Activated CD4-positive, alpha-beta T cell treated with anti-CD3 and anti-CD28 coated beads, Interleukin-2, amount 50 U/mL, for 16 hours (primary cell): ENCODE measurements at regions not wholly inside any gene's neighbourhood (a gene's known extent, or its start where the extent isn't known, plus 50 kb on each side); places are given as distances from the start of the nearest gene placed in this dataset.
"Not testable (repeated sequence)": the region's sequence is repeated elsewhere in the genome, so short reads cannot be mapped to it uniquely, and the experiment has no call there.

Experiments
- DNase-seq: peaks from one replicate; pipeline ENCODE4 v3.0.0-alpha.2; 2020

DNA sequence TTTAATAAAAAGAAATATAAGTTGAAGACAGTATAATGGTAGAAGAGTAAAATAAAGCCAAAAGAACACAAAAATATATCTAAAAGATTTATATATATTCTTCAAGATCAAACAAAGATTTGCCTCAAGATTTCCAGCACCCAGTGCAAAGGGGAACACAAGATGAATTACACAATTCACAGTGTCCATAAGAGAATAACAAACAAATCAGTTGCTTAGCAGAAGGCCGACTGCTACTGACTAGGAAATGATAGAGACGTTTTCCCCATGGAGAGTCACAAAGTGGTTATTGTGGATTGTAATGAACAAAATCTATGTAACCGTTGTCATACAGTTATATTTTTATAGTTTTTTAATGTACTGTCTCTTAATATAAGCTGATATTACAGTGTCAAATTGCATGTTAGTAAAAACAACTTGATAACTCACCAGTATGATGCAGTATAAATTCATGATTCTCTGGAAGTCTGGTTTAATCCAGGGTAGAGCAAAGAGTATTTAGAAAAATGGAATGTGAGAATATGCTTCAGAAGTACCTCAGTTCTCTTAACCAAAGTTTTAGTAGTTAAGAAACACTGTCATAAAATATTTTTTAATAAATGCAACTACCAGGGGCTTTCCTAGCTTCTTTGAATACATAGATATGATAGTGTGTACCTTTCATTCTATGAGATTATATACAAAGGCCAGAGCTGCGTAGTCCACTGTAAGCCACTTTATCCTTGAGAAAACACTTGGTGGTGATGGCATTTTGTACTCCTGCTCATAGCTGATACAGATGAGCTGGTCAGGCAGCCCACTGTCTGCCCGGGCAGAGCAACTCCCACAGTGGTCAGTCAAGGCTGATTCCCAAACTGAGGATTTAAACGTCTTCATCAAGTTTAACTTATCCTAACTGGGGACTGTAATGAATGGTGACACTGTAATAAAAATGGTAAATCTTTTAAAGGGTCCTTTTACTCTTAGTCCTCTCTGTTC lies 180.5 kb upstream of the DTNA start:
- DNase-seq, result no peak

DNA sequence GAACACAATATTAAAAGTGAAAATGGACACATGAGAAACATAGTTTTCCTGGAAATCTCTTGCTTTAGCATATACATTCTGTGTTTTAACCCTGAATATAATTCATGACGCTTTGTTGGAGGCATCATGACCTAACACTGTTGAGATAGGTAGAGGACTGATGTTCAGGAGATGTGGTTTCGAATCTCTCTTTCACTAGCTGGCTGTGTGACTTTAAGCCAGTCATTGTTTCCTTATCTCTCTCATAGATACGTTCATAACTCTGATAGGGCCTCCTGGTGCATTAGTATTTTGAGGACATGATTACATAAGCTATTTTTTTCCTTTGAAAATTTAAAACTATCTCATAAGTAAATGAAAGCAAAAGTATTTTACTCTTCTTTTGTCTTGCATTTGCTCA lies 179.0 kb upstream of the DTNA start:
- DNase-seq, result no peak

DNA sequence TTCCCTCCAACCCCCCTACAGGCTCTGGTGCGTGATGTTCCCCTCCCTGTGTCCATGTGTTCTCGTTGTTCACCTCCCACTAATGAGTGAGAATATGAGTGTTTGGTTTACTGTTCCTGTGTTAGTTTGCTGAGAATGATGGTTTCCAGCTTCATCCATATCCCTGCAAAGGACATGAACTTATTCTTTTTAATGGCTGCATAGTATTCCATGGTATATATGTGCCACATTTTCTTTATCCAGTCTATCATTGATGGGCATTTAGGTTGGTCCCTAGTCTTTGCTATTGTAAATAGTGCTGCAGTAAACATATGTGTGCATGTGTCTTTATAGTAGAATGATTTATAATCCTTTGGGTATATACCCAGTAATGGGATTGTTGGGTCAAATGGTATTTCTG lies 175.5 kb upstream of the DTNA start:
- DNase-seq, result not testable (repeated sequence)

DNA sequence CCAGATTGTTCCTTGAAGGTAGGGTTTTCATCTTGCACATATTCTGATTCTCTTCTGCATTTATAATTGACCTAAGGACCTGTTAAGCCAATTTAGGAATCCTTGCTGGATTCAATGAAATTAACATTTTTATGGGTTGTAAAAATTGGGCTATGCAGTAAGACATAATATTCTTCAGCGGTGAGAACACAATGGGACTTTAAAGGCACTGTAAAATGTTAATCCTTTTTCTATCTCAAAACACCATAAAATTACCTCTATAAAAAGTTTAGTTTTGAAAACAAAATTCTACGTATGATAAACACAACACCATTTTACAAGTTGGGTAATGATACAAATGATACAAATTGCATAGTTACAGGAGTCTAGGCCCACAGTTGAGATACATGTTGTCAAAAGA lies 169.2 kb upstream of the DTNA start:
- no peak for DNase-seq

DNA sequence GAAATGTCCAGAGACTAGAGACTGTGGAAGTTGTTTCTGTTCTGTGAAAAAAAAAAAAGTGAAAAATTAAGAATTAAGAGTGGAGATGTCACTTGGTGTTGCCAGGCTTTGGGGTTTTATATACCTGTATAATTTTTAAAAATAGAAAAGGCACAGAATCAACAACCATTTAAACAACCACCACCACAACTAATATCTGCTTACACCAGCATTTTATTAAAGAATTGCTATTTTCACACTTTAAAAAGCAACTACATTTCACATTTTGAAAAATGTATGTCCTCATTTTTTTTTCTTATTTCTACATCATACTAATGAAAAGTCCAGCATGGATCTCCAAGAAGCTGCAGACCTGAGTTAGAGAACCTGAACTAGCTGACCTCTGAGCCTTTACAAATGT lies 167.5 kb upstream of the DTNA start:
- no peak for DNase-seq

DNA sequence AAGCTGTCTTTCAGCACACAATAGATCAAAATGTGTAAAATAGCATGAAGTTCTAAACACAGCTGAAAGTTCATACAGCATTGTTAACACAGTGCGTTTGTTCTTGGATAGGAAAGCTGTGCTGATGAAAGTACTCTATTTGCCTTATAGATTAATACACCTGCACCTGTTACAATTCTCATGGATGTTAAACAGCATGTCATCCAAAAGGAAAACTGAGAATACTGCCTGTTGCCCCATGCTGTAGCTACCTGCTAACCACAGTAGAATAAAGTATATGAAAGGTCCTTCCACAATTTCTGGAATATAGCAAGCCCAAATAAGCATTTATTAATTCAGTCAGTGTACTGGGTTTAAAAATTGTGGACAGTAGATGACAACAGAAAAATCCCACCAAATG lies 166.7 kb upstream of the DTNA start:
- DNase-seq, result no peak

DNA sequence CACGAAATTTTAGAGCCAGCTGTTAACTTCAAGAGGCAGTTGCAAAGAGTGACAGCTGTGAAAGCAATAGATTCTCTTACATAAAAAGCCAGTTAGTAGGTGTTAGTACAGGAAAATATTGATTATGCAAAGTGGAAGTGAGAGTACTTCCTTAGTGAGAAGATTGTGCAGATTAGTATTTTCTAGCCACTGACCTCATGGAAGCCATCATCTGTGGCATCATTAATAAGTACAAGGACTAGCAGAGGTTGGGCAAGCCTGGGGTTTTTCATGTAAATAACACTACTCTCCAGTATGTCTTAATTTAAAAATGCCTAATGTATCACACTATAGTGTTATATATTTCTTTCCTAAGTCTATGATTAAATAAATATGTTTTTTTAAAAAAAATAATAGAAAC lies 166.2 kb upstream of the DTNA start:
- no peak for DNase-seq

DNA sequence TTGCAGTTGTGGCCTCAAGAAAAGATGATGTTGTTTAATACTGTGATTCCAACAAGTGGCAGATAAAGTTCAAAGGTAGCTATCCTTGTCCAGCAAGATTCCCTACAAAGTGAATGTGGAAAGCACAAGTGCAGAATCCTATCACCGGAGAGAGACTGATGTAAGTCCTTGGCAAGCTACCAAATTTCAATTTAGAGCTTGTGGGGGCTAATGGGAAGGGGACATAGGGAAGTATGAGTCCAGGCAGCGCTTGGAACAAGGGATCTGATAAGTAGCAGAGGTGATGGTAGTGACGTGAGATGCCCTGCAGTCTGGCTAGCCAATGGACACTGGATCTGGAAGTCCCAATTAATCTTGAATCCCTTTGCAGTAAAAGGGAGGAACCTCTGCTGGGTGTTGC lies 165.2 kb upstream of the DTNA start:
- DNase-seq, result no peak

DNA sequence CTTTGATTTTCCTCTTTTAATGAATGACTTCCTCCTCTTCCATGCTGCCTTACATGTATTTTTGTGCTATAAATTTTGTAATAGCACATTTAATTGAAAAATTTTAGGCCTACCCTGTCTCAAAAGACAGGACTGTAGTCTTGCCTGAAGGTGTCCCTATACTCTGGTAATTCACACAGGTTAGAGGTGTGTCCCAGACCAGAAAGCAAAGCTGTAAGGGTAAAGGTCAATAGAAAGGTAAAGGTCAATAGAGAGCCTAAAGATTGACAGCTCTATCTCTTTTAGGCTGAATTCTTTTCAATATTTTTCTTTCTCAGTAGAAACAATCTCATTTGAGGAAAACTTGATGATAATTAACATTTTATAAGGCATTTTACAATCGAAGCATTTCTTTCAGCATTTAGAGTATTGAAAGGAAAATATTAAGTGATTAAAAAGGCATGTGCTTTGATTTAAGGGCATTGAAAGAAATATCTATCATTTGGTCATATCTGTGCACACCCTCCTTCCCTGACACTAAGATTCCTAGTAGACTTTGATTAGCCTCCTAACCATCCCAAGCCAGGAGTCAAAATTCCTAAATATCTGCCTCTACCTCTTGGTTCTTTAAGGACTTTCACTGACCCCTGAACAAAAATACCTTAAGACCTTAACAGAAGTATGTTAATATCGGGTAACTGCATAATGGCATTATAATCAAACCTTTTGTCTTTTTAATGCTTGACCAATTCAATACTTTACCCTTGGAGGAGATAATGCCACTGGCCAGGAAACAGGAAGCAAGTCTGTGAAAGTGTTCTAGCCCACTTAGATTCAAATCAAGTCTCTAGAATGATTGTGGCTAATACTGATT lies 161.8 kb upstream of the DTNA start:
- DNase-seq, result no peak

DNA sequence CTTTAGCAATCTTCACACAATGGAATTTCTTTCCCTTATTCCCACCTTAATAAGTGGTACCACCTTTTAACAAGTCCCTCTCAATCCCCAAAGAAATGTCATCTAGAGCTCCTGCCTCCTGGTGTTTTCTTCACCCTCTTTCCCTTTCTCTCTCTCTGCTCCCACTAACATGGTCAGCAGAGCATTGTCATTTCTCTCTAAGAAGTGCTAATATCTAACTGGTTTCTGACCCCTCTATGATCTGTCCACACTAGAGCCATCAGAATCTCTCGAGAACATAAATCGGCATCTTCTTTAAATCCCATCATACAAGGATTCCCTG lies 161.2 kb upstream of the DTNA start:
- no peak for DNase-seq

DNA sequence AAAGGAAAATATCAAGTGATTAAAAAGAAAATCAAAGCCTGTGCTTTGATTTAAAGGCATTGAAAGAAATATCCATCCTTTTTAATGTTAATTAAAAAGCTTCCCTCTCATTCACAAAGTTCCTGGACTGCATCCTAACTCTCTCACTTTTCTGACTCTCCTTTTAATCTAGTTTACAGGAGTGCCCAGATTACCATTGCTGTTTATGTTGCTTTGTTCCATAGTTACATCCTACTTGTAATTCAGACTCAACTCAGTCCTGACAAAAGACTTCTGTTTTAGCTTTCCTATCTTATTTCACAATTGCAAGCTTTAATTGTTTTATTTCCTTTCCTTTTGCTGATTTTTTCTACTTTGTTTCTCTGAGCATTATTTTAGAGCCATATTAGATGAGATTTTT lies 160.7 kb upstream of the DTNA start:
- DNase-seq, result no peak

DNA sequence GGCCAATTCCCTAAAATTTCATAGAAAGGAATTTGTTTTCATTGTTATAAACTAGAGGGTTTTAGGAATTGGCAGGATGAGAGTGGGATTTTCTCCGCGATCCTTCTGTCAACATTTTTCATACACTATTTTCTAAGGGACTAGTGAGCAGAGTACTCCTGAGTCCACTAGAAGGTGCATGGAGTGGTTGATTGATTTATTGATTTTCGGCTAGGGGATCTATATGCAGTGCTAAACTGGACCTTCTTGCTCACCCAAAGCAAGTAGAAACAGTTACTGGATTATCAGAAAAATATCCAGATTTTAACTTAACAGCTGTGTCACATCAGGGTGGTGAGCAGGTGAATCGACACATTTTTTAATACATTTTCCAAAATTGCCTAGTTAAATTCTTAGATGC lies 159.9 kb upstream of the DTNA start:
- DNase-seq, result no peak

DNA sequence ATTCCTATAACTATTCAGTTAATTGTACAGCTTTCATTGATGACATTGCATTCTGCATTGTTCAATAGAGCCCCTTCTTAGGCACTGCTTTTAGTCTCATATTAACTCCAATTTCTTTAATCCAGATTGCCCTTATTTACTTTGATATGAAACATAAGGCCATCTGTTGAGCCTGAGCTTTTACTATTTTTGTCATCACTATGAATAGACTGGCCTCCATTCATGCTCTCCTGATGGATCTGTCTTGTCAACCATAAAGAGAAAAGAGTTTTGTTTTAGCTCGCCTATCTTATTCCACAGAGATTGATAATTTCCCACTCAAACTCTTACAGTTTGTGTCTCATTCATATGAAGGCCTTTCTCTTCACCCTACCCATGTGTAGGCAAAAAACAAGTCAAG lies 159.2 kb upstream of the DTNA start:
- no peak for DNase-seq

DNA sequence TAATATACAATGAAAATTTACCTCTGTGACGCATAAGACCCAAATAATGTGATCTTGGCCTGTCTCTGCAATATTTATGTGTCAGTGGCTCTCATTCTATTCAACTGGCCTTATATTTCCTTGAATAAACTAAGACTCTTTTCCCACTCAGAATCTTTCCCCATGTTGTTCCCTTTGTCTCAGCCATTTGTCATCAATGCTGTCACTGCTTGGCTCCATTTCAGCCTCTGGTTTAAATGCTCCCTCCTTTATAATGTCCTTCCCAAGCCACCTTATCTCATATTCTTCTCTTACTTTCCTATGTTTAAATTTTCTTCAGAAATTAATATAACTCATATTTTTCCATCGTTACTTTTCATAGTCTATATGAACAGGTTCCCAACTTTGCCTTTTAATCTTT lies 158.3 kb upstream of the DTNA start:
- DNase-seq, result no peak

DNA sequence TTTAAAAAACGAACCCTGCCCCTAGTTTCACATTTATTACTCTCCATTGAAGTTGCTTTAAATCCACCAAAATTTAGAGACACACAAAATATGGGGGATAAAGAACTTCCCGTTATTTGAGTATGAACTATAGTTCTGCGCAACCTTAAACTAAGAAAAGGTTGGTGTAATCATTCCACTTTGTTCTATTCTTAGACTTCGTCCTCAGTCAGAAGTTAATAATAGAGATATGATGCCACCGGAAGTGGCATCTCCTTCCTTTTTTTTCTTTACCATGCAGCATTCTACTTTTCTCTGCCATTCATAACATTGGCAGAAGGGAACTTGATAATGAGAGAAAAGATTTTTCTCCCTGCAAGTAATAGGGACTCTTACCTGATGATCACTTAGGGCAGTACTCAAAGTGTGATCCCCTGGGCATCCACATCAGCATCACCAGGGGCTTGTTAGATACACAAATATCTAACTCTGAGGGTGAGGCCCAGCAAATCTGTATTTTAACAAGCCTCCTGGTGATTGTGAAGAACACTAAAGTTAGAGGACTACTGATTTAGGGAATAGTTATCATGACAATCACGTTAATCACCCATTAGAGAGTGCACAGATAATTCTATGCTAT lies 147.7 kb upstream of the DTNA start:
- no peak for DNase-seq

DNA sequence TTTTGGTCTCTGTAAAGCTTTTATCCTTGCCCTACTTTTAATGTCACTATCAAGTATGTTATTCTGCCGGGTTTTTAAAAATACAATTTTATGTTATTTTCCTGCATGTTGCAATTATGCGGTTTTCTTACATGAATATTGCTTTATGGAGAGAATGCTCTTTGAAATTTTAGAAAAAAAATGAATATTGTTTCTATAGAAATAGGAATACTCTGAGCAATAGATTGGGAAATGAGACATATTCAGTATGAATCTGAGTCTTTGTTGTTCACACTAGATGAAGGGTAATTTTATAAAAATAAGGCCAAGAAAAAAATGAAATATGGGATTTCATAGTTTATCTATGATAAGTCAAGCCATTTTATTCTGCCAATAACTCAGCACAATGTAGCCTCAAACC lies 142.2 kb upstream of the DTNA start:
- DNase-seq, result no peak

DNA sequence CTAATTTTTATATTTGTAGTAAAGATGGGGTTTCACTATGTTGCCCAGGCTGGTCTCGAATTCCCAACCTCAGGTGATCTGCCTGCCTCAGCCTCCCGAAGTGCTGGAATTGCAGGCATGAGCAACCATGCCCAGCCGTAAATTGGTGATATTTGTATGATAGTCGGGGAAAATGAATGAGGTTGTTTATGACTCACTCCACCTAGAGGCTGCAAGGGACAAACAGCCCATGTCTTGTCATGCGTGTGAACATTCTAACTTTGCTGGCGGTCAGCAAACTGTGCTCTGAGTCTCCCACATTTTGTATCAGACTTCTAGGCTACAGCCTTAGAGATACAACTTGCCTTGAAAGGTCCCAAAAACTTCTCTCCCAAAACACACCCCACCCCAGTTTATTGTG lies 133.5 kb upstream of the DTNA start:
- no peak for DNase-seq

DNA sequence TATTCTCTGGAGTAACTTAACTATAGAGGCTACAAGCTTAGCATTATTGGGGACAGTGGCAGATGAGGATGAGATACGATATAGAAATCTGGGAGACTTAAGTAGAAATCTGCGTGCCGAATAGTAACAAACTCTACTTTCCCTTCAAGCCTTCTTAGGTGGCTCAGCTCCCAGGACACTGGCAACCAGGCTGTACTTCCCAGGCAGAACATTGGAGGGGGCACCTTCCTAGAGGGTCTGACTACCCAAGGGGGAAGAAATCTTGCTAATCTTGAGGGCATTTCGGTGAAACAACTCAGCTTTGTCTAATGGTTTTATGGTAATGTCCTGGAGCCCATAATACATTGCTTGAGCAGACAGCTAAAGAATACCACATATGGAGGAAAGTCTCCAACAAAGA lies 126.2 kb upstream of the DTNA start:
- no peak for DNase-seq

DNA sequence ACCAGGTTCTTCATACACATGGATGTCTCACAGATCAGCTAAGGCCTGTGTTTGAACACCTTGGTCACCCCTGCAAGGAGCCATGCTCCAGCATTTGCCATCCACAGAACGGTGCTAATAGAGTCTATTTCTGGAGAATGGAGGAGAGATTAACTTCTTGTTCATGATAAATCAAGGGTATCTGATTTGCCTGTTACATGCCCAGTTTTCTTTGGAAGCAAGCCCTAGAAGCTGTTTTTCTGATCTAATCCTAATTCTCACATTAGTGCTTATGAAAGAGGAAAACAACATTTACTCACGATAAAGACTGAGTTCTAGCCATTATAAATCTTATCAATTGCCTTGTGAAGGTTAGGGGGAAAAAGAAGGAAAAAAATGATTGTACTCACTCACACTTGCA lies 119.6 kb upstream of the DTNA start:
- DNase-seq, result no peak

DNA sequence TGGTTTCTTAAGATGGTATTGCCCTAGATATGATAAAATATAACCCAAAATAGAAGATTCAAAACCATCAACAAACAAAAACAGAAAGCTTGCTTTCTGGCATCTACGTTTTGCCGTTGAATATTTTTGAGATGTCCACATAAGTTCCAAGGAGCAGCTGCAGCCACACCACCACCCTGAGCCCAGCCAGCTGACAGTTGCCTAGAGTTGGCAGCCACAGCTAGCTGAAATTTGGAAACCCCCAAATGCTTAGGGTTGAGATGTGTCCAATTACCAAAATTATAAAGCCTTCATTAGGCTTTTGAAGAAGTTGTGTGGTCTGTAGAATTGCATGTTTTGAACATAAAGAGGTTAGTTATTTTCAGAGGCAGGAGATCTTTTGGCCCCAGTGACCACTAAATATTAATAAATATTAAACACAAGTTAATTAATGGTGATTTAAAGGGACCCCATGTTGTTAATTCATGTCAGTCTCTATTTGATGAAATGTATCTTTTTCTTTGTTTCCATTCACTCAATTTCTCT lies 118.1 kb upstream of the DTNA start:
- no peak for DNase-seq

DNA sequence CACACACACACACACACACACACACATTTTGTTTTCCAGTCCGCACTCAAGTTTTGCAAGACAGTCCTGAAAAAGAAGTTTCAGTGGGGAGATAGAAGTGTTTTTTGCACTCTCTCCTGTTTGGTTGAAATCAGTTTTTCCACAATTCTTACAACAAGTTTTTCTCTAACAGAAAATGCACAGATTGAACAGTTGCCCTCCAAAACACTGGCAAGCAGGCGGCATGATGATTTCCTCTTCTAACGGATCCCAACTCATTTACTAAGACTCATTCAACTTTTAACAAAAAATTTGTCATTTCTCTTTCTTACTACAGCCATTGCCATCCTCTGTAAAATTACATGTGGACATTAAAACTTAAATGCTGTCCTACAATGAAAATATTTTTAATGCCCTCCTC lies 117.6 kb upstream of the DTNA start:
- no peak for DNase-seq

DNA sequence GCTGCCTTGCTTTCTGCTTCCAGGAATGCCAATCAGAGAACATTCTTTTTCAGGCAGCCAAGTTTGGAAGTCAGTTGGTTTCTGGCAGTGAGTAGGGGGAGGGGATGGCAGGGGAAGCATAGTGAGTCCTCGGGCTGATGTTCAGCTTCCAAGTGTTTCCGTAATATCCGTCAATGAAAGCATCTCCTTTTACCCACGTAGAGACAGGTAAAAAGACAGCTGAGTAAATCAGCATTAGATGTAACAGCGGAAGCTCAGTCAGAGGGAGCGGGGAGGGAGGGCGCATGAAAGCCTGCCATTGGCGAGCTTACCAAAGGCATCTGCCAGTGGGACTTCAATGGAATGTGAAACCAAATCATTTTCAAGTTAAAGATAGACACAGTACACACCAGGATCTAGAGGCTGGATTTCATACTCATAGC lies 117.1 kb upstream of the DTNA start:
- DNase-seq, result no peak

DNA sequence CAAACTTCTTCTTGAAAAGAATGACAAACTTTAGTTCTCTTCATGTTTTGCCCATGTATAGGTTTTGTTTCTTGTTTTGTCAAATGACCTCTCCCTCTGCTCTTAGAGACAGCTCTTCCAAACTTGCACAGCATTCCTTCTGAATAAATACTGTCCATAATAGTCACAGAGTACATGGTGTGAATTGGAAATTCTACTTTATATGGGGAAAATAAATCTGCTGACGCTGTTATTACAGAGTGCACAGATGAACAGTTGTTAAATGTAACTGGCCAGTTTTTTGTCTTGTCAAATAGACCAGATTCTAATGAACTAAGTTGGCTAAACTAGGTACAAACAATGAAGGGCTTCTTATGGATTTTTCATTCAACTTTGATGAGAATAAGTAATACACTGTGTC lies 115.8 kb upstream of the DTNA start:
- DNase-seq, result no peak

DNA sequence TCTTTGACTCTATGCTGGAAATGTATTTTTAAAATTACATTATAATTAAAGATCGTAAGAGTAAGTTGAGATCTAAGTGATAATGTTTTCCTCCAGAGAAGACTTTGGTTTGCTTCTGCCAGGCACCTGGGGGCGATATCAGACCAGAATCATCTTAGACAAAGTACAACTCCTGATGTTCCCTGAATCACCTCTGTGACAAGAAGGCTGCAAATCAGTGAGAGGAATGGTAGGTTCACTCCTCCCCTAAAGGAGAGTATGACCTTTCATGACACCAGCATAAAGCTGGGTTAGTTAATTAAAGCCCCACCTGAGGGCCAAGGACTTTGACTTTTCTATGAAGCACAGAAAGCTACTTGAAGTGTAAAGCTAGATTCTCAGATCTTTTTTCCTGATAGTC lies 114.4 kb upstream of the DTNA start:
- no peak for DNase-seq
